HFF-Myc (cell line): ENCODE measurements at regions not wholly inside any gene's neighbourhood (a gene's known extent, or its start where the extent isn't known, plus 50 kb on each side); places are given as distances from the start of the nearest gene placed in this dataset.
"Not testable (repeated sequence)": the region's sequence is repeated elsewhere in the genome, so short reads cannot be mapped to it uniquely, and the experiment has no call there.

ENCODE experiments used
- DNase-seq: peaks from one replicate; pipeline ENCODE4 v3.0.0-alpha.2; 2011; ENCODE audit warnings: low read depth; ENCODE audit errors: extremely low read depth
- H3K4me3 ChIP-seq: replicated peaks from 2 replicates; pipeline ENCODE4 v1.5.1; 2011; ENCODE audit warnings: low read depth, mild to moderate bottlenecking, control low read depth, low read length
- CTCF ChIP-seq: IDR thresholded peaks from 2 replicates; pipeline ENCODE4 v1.5.1; 2012; ENCODE audit warnings: mild to moderate bottlenecking, low read depth, low read length, control low read depth; ENCODE audit errors: missing control alignments

DNA sequence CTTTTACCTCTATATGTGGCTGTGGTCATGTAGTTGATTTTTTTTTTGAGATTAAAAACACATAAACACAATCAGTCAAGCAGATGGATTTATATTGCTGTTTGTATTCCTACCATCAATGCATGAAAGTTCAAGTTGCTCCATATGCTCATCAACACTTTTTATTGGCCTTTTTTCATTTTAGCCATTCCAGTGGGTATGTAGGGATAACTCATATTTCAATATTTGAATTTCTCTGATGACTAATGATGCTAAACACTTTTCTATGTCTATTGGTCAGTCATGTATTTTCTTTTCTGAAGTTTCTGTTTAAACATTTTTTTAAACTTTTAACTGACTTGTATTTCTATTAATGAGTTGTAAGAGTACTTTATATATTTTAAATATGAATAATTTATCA lies 445.4 kb upstream of the RGMB start:
- no peak for DNase-seq
- H3K4me3 ChIP-seq, result no peak overlapping the region
- TF ChIP-seq CTCF, result no peak

GRCh38 chr5:98330871-98331270 lies 442.6 kb upstream of the RGMB start:
- TF ChIP-seq CTCF, result no peak
- no peak for DNase-seq
- H3K4me3 ChIP-seq, result no peak overlapping the region

DNA sequence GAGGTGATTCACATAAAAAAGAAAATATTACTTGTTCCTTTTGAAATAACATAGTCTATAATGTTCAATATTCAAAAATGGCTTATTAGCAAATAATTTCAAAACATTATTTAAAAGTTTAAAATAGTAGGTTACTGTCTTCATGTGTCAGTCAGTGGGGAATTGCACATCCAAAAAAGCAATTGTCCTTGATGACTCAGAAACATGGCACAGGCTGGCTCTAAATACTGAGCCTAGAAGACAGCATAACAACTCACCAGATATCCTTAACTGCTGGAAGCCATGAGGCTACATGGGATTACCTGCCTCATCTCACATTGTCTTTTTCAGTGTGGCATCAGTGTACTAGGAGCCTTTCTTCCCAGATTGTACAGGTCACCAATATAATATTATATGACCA lies 439.5 kb upstream of the RGMB start:
- TF ChIP-seq CTCF, result no peak
- DNase-seq, result no peak
- no peak overlapping the region for H3K4me3 ChIP-seq

DNA sequence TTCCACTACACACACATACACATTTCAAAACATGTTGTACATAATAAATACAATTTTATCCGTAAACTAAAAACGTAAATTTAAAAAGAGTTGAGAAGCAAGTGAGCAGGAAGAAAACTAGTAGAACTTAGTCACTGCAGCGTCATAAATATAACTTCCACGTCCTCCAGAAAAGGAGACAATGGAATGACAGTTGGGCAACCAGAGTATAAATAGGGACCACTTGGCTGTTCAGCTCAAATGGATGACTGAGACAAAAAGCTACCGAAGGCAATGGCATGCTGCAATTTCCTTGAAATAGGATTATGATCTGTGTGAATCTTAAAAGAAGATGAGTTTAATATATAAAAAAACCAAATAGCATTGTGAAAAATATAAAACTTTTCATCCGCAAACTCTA lies 438.5 kb upstream of the RGMB start:
- H3K4me3 ChIP-seq, result no peak overlapping the region
- TF ChIP-seq CTCF, result no peak
- DNase-seq, result no peak

DNA sequence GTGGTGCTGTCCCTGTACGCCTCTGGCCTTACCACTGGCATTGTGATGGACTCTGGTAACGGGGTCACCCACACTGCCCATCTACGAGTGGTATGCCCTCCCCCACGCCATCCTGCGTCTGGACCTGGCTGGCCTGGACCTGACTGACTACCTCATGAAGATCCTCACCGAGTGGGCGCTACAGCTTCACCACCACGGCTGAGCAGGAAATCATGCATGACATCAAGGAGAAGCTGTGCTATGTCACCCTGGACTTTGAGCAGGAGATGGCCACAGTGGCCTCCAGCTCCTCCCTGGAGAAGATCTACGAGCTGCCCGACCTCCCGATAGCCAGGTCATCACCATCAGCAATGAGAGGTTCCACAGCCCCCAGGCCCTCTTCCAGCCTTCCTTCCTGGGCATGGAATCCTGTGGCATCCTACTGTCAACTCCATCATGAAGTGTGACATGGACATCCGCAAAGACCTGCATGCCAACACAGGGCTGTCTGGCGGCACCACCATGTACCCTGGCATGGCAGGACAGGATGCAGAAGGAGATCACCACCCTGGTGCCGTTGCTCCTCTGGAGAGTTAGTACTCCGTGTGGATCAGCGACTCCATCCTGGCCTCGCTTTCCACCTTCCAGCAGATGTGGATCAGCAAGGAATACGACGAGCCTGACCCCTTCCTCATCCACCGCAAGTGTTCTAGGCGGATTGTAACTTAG lies 434.2 kb upstream of the RGMB start:
- no peak for DNase-seq
- no peak for TF ChIP-seq CTCF
- no peak overlapping the region for H3K4me3 ChIP-seq

- DNase-seq, result peak; percentile 98
- H3K4me3 ChIP-seq, result no peak overlapping the region
- TF ChIP-seq CTCF, result no peak
These were observed 432.1 kb upstream of the RGMB start for GRCh38 chr5:98341038-98342032.

GRCh38 chr5:98342958-98343660 lies 430.4 kb upstream of the RGMB start:
- not testable (repeated sequence) for DNase-seq

More at GRCh38 chr5:98342958-98343660, 430.4 kb upstream of the RGMB start:
- H3K4me3 ChIP-seq, result not testable (repeated sequence)
